A549 (cell line): ENCODE measurements at regions not wholly inside any gene's neighbourhood (a gene's known extent, or its start where the extent isn't known, plus 50 kb on each side); places are given as distances from the start of the nearest gene placed in this dataset.

Source experiments
- CBX8 ChIP-seq: fragments of 200-600 bp; sonication (generic); IDR thresholded peaks from 2 replicates; pipeline ENCODE4 v1.6.1; 2016
- JUN ChIP-seq, 2 experiments: fragments of >200 bp; sonication (Bioruptor Twin); formaldehyde crosslinking; IDR thresholded peaks; 2 replicates in 1 of 2; 3 replicates in 1 of 2; pipeline ENCODE4 v1.6.1; 2016 to 2017
- POLR2A ChIP-seq: IDR thresholded peaks from 2 replicates; pipeline ENCODE4 v1.6.1; 2012; ENCODE audit warnings: mild to moderate bottlenecking, low read length
- RFX5 ChIP-seq: fragments of 450-650 bp; IDR thresholded peaks from 2 replicates; pipeline ENCODE4 v1.7.1; 2014; ENCODE audit warnings: antibody characterized with exemption, mild to moderate bottlenecking, moderate library complexity
- SMC3 ChIP-seq: fragments of >200 bp; sonication (Bioruptor Twin); formaldehyde crosslinking; IDR thresholded peaks from 3 replicates; pipeline ENCODE4 v1.6.1; 2018; ENCODE audit warnings: inconsistent platforms
- TF ChIP-seq, protein P1 (sequence below): fragments of >200 bp; sonication (Bioruptor Twin); formaldehyde crosslinking; IDR thresholded peaks from 3 replicates; pipeline ENCODE4 v1.6.1; 2016
- TF ChIP-seq, protein P2 (sequence below): fragments of >200 bp; sonication (Bioruptor Twin); formaldehyde crosslinking; IDR thresholded peaks from 3 replicates; pipeline ENCODE4 v1.5.1; 2016
- TF ChIP-seq, protein P3 (sequence below): fragments of 250-450 bp; sonication (Bioruptor Pico); IDR thresholded peaks from 2 replicates; pipeline ENCODE4 v1.5.0; 2020; ENCODE audit warnings: low read depth, mild to moderate bottlenecking, moderate library complexity
- TF ChIP-seq, protein P4 (sequence below): IDR thresholded peaks from 2 replicates; pipeline ENCODE4 v1.6.1; 2012

DNA sequence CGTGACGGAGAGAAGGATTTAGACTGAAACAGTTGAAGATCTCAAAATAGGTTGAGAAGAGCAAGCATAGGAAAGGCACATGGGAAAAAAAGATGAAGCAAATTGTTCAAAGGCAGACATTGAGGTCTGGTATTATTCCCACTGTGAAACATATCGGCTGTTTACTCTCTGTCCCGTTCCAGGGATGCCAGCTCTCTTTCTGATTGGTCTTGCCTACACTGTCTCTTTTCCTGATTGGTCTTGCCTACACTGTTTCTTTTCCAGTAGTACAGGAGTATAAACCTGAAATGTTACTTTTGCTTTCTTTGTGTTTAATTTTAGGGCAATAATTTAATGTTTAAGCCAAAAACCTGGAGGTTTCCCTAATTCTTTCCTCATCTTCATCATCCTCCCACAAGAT lies 226.5 kb upstream of the MCHR2 start:
- TF ChIP-seq CBX8 (no peak), SMC3 (no peak), JUN (IDR thresholded peaks at IDR 0.05) (no peak), POLR2A (no peak), RFX5 (no peak)
- TF ChIP-seq, protein P1, sequence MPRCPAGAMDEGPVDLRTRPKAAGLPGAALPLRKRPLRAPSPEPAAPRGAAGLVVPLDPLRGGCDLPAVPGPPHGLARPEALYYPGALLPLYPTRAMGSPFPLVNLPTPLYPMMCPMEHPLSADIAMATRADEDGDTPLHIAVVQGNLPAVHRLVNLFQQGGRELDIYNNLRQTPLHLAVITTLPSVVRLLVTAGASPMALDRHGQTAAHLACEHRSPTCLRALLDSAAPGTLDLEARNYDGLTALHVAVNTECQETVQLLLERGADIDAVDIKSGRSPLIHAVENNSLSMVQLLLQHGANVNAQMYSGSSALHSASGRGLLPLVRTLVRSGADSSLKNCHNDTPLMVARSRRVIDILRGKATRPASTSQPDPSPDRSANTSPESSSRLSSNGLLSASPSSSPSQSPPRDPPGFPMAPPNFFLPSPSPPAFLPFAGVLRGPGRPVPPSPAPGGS = no peak
- TF ChIP-seq, protein P2, sequence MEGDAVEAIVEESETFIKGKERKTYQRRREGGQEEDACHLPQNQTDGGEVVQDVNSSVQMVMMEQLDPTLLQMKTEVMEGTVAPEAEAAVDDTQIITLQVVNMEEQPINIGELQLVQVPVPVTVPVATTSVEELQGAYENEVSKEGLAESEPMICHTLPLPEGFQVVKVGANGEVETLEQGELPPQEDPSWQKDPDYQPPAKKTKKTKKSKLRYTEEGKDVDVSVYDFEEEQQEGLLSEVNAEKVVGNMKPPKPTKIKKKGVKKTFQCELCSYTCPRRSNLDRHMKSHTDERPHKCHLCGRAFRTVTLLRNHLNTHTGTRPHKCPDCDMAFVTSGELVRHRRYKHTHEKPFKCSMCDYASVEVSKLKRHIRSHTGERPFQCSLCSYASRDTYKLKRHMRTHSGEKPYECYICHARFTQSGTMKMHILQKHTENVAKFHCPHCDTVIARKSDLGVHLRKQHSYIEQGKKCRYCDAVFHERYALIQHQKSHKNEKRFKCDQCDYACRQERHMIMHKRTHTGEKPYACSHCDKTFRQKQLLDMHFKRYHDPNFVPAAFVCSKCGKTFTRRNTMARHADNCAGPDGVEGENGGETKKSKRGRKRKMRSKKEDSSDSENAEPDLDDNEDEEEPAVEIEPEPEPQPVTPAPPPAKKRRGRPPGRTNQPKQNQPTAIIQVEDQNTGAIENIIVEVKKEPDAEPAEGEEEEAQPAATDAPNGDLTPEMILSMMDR = no peak
- TF ChIP-seq, protein P3, sequence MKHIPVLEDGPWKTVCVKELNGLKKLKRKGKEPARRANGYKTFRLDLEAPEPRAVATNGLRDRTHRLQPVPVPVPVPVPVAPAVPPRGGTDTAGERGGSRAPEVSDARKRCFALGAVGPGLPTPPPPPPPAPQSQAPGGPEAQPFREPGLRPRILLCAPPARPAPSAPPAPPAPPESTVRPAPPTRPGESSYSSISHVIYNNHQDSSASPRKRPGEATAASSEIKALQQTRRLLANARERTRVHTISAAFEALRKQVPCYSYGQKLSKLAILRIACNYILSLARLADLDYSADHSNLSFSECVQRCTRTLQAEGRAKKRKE = no peak
- TF ChIP-seq, protein P4, sequence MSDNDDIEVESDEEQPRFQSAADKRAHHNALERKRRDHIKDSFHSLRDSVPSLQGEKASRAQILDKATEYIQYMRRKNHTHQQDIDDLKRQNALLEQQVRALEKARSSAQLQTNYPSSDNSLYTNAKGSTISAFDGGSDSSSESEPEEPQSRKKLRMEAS = no peak
